Aorta (tissue), 5 donors: ENCODE measurements at regions not wholly inside any gene's neighbourhood (a gene's known extent, or its start where the extent isn't known, plus 50 kb on each side); places are given as distances from the start of the nearest gene placed in this dataset.
A peak's percentile ranks its signal among the peaks of the same experiment; 100 is the strongest.
"Not testable (repeated sequence)": the region's sequence is repeated elsewhere in the genome, so short reads cannot be mapped to it uniquely, and the experiment has no call there.

Source experiments
- ATAC-seq: fragments of 200-7000 bp; cut with Tn5 transposase; one replicate; pipeline ENCODE4 v1.9.1; 2022; ENCODE audit warnings: moderate library complexity; ENCODE audit not compliant: low FRiP score
- DNase-seq, 2 donors: peaks; one replicate each; pipeline ENCODE4 v3.0.0-alpha.2; 2020
- H3K27ac ChIP-seq, 2 donors: one replicate each; pipeline ENCODE4 v1.5.1; 2013; ENCODE audit warnings: low read length in 2 of 2, mild to moderate bottlenecking in 2 of 2, moderate library complexity in 2 of 2, control low read depth in 1 of 2, inconsistent platforms in 1 of 2, low read depth in 1 of 2
- H3K27me3 ChIP-seq, 2 donors: one replicate each; pipeline ENCODE4 v1.6.1; 2013; ENCODE audit warnings: control low read depth in 1 of 2, low read length in 1 of 2, mild to moderate bottlenecking in 1 of 2, moderate library complexity in 1 of 2; ENCODE audit not compliant: insufficient read depth in 2 of 2, control insufficient read depth in 1 of 2
- H3K36me3 ChIP-seq, 2 donors: one replicate each; pipeline ENCODE4 v1.6.1; 2013; ENCODE audit warnings: control low read depth in 1 of 2, low read length in 1 of 2, mild to moderate bottlenecking in 1 of 2; ENCODE audit not compliant: insufficient read depth in 2 of 2, control insufficient read depth in 1 of 2
- H3K4me1 ChIP-seq, 2 donors: one replicate each; pipeline ENCODE4 v1.6.1; 2013; ENCODE audit warnings: low read length in 2 of 2, control low read depth in 1 of 2, mild to moderate bottlenecking in 1 of 2, moderate library complexity in 1 of 2; ENCODE audit not compliant: insufficient read depth in 2 of 2, control insufficient read depth in 1 of 2
- H3K4me3 ChIP-seq, 2 donors: one replicate each; pipeline ENCODE4 v1.5.1; 2013; ENCODE audit warnings: low read length in 2 of 2, control low read depth in 1 of 2, mild to moderate bottlenecking in 1 of 2
- H3K9me3 ChIP-seq: one replicate; pipeline ENCODE4 v1.6.1; 2013; ENCODE audit warnings: mild to moderate bottlenecking, low read length; ENCODE audit not compliant: control insufficient read depth
- WGBS, 2 donors: extraction: QIAGEN DNeasy Blood & Tissue Kit; methylation state at CpG; one replicate each; pipeline ENCODE4 v1.1.7; 2013; 5-methylcytosine and 5-hydroxymethylcytosine counted together
- intact Hi-C, 2 donors: fragments of 100-400 bp; cut with DNase I; formaldehyde crosslinking; loops; one replicate each; pipeline versions ENCODE4 v1.14.2 to v1.15.0; 2022
- donor health status: healthy with polysubstance abuse.
- donor health status: Bipolar disorder and iron deficiency.
- donor health status: DM: no; HTN: no; CAD: no.
- donor health status: DM: no; HTN: no; CAD: no.
- donor health status: DM: yes; HTN: yes; CAD: no.

- DNase-seq: no peak
- no peak overlapping the region for H3K4me3 ChIP-seq
- no peaks in the 10 kb centered on the region for H3K9me3 ChIP-seq
- H3K27ac ChIP-seq: no peak overlapping the region
- intact Hi-C loops: no loop called here
- 19 to 22% methylated on average over 10 of the region's 10 CpGs for WGBS, 2 donors
- no peaks in the 10 kb centered on the region for H3K36me3 ChIP-seq
- ATAC-seq: no peak
- H3K27me3 ChIP-seq: peaks cover 0 to 2% of the 10 kb centered on the region in 2 donors
- H3K4me1 ChIP-seq: no peaks in the 10 kb centered on the region
Measured at GRCh38 chr19:32063601-32064000, 281.8 kb upstream of the ZNF507 start.

- no peak overlapping the region for H3K4me3 ChIP-seq
- no peaks in the 10 kb centered on the region for H3K4me1 ChIP-seq
- H3K36me3 ChIP-seq: no peaks in the 10 kb centered on the region
- 92 to 100% methylated on average over 3 of the region's 3 CpGs for WGBS, 2 donors
- ATAC-seq: no peak
- no peak for DNase-seq
- H3K27ac ChIP-seq: no peak overlapping the region
- intact Hi-C loops: no loop called here
- no peaks in the 10 kb centered on the region for H3K27me3 ChIP-seq
- no peaks in the 10 kb centered on the region for H3K9me3 ChIP-seq
Measured at GRCh38 chr19:32066056-32066455, 279.4 kb upstream of the ZNF507 start.

- Histone ChIP-seq H3K4me1 (no peaks in the 10 kb centered on the region), H3K36me3 (no peaks in the 10 kb centered on the region), H3K27me3 (no peaks in the 10 kb centered on the region), H3K9me3 (no peaks in the 10 kb centered on the region), H3K27ac (no peak overlapping the region), H3K4me3 (no peak overlapping the region)
- no peak for DNase-seq
- WGBS, 2 donors: 57 to 58% methylated on average over 5 of the region's 5 CpGs
- intact Hi-C loops: no loop called here
- ATAC-seq: peak; percentile 29
Measured at GRCh38 chr19:32067685-32068084, 277.7 kb upstream of the ZNF507 start.

- ATAC-seq: no peak
- 23 to 30% methylated on average over 7 of the region's 7 CpGs for WGBS, 2 donors
- Histone ChIP-seq H3K9me3 (no peaks in the 10 kb centered on the region), H3K4me3 (no peak overlapping the region), H3K36me3 (no peaks in the 10 kb centered on the region), H3K27ac (no peak overlapping the region), H3K27me3 (no peaks in the 10 kb centered on the region), H3K4me1 (no peaks in the 10 kb centered on the region)
- intact Hi-C loops: no loop called here
- no peak for DNase-seq
Measured at GRCh38 chr19:32068793-32069192, 276.6 kb upstream of the ZNF507 start.

GRCh38 chr19:32070101-32070500 lies 275.3 kb upstream of the ZNF507 start:
- DNase-seq (no peak), ATAC-seq (no peak)
- H3K4me1 ChIP-seq: no peaks in the 10 kb centered on the region
- H3K27ac ChIP-seq: no peak overlapping the region
- no peaks in the 10 kb centered on the region for H3K27me3 ChIP-seq
- WGBS, 2 donors: 71 to 73% methylated on average over 13 of the region's 13 CpGs
- no peaks in the 10 kb centered on the region for H3K9me3 ChIP-seq
- intact Hi-C loops: no loop called here
- H3K36me3 ChIP-seq: no peaks in the 10 kb centered on the region
- no peak overlapping the region for H3K4me3 ChIP-seq

- Histone ChIP-seq H3K9me3 (no peaks in the 10 kb centered on the region), H3K4me1 (no peaks in the 10 kb centered on the region), H3K36me3 (no peaks in the 10 kb centered on the region), H3K27me3 (no peaks in the 10 kb centered on the region), H3K27ac (no peak overlapping the region), H3K4me3 (no peak overlapping the region)
- 18 to 29% methylated on average over 9 of the region's 9 CpGs for WGBS, 2 donors
- ATAC-seq: no peak
- no peak for DNase-seq
- intact Hi-C loops: no loop called here
Measured at GRCh38 chr19:32082028-32082427, 263.4 kb upstream of the ZNF507 start.

- H3K27me3 ChIP-seq, H3K27ac ChIP-seq, H3K9me3 ChIP-seq, H3K4me3 ChIP-seq, H3K36me3 ChIP-seq, H3K4me1 ChIP-seq, ATAC-seq, intact Hi-C loops, DNase-seq: not testable (repeated sequence)
- WGBS, 2 donors: 83 to 86% methylated on average over 1 of the region's 1 CpG
Measured at GRCh38 chr19:32084756-32085363, 260.6 kb upstream of the ZNF507 start.

- 5 to 6% methylated on average over 12 of the region's 12 CpGs for WGBS, 2 donors
- no peaks in the 10 kb centered on the region for H3K9me3 ChIP-seq
- no peak for ATAC-seq
- H3K27me3 ChIP-seq: no peaks in the 10 kb centered on the region
- no peak overlapping the region for H3K27ac ChIP-seq
- H3K4me3 ChIP-seq: no peak overlapping the region
- H3K4me1 ChIP-seq: no peaks in the 10 kb centered on the region
- no peak for DNase-seq
- intact Hi-C loops: no loop called here
- H3K36me3 ChIP-seq: no peaks in the 10 kb centered on the region
Measured at GRCh38 chr19:32091241-32091640, 254.2 kb upstream of the ZNF507 start.

- Histone ChIP-seq H3K4me3 (no peak overlapping the region), H3K9me3 (no peaks in the 10 kb centered on the region), H3K4me1 (no peaks in the 10 kb centered on the region), H3K27ac (no peak overlapping the region), H3K36me3 (no peaks in the 10 kb centered on the region), H3K27me3 (no peaks in the 10 kb centered on the region)
- WGBS, 2 donors: 72 to 75% methylated on average over 4 of the region's 4 CpGs
- intact Hi-C loops: no loop called here
- no peak for ATAC-seq
- DNase-seq: no peak
Measured at GRCh38 chr19:32097011-32097410, 248.4 kb upstream of the ZNF507 start.
